GM19240 (cell line): ENCODE measurements at regions not wholly inside any gene's neighbourhood (a gene's known extent, or its start where the extent isn't known, plus 50 kb on each side); places are given as distances from the start of the nearest gene placed in this dataset.

Source experiments
- DNase-seq: peaks from one replicate; pipeline ENCODE4 v3.0.0; 2011; ENCODE audit warnings: low spot score; ENCODE audit not compliant: insufficient read length

DNA sequence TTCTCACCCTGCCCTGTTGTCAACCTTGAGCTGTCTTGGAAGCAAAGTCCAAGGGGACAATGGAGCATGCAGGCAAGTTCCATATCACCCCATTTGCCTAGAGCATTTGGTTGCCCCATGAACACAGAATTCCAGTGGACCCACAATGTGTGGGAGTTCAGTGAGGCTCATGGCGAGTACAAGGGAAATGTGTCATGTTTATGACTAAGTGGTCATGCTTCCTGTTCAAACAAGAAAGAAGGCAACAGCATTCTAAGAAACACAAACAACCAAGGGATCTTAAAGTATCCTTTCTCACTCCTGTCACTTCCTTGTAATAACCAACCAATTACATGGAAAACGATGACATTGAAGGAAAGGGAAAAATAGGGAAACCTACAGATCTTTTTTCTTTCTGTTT lies 513.0 kb downstream of the INHBA start:
- DNase-seq, result no peak

DNA sequence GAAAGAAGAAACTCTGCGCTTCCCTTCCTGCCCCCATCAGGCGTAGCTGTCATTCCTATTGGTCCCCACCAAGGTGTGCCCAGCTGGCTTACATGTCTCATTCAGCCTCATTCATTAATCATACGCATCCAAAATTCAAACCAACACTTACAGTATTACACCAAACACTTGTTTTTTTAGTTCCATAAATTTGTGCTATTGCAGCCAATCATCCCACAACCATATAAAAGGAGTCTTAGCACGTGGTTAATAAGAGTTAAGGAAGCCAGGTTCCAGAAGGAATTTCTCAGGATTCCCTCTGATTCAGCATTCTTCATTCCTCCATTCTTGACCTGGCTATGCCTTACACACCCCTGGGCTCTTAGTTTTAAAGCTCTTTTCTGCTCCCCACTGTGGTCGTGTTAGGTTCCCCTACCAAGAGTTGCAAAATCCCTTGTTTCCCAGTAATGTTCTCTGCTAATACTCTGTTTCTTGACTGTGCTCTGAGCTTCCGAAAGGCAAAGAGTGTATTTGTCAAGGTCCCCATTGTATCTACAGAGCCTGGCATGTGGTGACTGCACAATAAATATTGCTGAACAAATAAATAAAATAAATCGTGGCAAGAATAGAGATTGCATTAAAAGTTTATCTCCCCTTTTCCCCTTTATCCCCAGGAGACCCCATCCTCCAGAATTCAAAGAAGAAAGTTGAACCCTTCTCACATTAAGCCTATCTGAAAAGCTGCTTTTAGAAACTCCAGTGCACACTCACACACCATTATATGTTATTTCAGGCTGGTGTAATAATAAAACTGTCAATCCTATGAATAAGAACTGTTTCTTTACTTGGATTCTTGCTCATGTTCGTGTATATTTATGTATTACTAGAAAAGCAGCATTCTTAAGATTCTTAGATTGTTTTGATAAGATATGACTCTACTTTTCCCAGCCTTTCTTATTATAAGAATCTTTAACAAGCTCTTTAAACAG lies 514.4 kb downstream of the INHBA start:
- DNase-seq, result no peak

DNA sequence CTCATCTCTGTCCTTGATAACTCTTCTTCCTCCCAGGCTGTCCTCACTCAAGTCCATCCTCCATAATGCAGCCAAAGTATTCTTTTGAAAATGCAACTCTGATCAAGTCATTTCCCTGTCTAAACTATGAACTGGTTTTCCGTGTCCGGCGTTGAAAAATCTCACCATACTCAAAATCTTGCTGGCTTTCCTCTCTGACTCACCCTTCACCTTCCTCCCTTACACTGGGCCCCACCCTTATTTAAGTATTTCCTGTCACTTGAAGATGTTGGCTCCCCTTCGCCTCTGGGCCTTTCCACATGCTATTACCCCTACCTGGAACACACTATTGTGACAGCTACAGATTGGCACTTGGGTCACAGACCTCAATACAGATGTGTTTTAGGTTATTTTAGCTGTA lies 515.6 kb downstream of the INHBA start:
- DNase-seq, result no peak

DNA sequence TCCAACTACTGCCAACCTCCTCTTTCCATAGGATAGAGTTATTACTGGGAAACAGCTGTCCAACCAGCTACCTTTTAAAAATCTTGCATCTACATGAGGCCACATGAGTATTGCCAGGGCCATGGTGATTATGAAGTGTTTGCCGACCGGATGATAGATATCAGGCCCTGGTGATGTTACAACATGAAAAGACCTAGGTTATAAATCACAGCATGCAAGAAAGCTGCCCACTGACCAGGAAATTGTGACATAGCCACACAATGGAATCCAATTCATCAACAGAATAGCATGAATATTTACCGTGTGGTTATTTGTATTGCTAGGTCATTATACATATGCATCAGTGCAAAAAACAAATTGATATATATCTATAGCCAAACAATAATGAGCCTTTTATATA lies 517.0 kb downstream of the INHBA start:
- DNase-seq, result no peak

DNA sequence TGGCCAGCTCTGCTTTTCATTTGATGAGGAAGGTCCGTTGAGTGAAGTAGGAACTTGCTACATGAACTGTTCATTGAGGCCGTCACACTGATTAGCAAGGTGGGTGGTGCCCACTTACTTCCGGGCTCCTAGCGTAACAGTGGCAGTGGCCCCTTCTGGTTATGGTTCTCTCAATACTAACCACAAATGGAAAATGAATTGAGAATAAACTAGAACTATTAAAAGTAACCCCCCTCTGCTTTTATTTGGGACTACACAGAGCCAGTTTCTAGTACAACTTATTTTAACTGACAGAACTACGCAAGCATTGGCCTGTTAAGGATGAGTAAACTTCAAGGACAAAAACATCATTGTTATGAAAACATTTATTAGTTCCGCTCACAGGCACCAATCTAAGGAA lies 519.1 kb downstream of the INHBA start:
- no peak for DNase-seq

DNA sequence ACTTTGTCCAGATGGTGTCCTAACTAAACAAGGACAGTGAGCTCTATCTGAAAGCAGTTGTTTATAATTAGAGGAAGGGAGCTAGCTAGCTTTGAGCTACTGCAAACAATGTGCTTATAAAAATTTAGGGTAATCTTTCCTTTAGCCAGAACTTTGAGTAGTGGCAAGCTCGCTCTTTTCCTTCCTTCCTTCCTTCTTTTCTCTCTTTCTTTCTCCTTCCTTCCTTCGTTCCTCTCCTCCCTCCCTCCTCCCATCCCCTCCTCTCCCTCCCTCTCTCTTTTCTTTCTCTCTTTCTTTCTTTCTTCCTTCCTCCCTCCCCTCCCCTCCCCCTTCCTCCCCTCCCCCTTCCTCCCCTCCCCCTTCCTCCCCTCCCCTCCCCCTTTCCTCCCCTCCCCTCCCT lies 520.1 kb downstream of the INHBA start:
- no peak for DNase-seq

DNA sequence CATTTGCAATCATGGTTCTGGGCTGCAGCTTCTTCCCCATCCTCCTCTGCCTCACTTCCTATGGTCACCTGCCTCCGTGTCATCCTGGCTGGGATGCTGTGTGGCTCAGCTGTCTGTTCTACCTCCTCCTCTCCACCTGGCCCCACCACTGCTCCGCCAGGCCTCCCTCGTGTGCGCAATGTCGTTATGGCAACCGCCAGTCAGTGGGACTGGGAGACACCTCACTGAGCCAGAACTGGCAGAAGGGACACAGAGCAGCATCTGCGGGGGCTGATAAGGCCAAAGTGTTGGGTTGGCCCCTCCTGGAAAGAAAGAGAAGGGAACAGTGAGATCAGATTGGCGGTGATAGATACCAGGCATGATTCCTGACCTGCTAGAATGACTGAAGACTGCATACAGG lies 527.5 kb downstream of the INHBA start:
- no peak for DNase-seq

DNA sequence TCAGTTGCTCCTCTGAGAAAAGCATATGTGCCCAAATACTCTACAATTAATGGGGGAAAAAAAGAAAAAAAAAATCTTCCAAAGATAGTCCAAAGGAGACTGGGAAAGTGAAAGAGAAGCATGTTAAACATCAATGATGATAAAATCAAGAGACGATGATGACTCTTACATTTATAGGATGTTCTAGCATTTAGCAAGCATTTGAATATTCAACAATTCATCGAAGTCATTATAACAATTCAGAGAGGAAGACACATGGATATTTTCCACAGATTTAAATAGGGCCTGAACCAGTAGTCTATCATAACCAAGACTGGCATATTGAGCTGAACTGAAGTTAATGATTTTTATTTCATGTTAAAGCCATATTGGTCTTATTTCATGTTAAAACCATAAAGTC lies 528.4 kb downstream of the INHBA start:
- DNase-seq, result no peak

DNA sequence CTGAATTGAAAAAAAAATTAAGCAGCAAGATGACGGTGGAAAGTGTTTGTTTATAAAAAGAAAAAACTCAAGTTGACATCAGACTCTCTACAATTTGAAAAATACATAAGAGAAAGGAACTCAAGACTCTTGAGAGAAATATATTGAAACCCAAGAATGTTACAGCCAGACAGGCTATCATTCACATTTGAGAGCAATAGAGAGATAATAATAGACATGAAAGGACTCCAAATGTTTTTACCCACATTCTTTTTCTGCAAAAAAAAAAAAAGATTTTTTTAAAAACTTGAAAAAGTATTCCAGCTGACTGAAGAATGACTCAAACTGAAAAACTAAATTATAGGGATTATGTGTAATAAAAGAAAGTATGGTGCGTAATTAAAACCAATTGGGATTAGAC lies 532.4 kb downstream of the INHBA start:
- DNase-seq, result no peak

DNA sequence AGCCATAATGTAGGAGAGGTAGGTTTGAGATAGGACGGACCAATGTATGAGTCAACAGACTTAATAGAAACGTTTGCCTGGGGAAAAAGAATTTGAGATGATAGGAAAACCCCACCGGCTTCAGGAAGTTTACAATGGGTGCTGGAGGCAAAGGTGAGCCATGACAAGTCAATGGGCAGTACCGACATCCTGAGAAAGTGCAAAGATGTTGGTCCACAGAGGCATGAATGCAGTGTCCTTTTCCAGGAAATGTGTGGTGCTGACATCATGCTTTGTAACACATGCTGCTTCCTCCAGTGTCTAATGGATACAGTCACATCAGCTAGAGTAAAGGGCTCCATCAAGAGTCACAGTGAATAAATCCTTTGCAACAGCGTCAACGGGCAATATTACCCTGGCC lies 533.6 kb downstream of the INHBA start:
- no peak for DNase-seq

DNA sequence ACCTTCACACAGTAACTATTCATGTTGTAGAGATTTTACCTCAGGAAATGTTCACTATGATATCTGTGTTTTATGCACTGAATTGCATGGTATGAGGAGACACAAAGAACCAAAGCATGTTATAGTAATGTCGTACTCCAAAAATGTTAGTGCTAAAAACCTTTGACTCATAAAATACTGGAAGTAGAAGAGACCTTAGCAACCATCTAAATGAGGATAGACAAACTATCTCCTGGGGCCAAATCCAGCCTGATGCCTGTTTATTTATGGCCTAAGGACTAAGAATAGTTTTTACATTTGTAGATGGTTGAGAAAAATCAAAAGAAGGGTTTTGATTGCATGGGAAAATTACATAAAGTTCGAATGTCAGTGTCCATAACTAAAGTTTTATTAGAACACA lies 535.1 kb downstream of the INHBA start:
- DNase-seq, result no peak

DNA sequence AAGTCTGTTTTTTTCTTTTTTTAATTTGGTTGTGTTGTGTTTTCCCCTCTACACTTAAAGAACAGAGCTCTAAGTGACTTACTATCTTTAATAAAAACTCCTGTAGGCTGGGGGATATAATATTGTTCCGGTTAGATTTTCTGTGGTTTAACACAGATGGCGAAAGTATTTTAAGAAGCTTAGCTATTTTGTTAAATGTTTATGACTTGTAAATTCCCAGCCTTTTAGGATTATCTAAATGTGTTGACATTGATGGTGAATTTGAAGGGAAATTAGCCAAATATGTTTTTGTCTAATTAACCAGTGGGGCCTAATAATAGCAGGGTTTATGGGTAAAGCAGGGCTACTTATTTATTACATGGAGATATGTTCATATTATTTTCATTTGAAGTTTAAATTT lies 538.5 kb downstream of the INHBA start:
- no peak for DNase-seq

DNA sequence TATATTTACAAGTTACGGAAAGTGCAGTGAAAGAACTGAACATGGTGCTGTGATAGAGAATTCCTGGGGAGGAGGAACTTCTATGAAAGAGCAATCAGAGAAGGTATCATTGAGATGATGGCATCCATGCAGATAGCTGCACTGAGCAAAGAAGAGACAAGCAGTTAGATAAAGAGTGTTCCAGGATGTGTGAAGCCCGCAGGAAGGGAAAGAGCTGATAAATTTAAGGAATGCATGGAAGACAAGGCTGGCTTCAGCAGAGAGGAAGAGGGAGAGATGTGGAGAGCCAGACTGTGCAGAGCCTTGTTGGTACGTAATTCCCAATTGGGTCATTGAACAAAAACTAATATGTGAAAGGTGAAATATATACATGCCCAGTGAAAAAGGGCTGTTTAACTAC lies 538.9 kb downstream of the INHBA start:
- no peak for DNase-seq

DNA sequence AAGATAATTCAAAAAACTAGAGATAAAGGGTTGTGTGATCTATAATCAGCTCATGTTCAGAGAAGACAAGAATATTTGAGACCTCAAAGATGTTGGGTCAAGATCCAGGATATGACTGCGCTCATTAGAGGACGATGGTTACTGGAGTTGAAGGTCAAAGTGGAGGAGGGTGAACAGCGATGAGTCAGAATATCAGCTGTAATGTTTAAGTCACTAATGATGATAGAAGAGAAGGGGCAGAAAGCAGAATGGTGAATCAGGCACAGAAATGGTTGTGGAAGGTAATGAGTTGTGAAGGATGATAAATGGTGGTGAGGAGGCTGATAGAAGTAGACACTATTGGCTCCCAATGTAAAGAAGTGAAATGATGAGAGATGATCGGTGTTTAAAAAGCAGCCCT lies 540.3 kb downstream of the INHBA start:
- no peak for DNase-seq

DNA sequence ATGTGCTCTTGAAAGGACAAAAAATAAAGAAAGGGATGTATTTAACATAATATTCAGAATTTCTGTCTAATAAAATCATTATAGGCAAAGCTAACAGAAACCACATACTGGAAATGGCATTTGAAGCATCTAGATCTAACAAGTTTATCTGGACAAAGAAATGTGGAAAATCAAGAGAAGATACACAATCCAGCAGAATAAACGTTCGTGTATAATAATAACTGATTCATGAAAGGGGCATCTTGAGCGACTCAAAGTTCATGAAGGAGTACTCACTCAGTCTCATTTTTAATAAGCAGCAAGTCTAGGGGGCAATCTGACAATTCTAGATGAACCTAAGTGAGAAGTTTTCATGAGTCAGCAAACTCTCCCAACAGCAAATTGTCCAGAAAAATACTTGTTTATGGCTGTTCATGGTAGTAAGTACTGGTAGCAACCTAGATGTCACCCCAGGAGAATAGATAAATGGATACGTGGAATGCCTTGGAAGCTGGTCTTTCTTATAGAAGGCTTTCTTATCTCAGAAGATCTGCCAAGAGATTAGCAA lies 541.8 kb downstream of the INHBA start:
- no peak for DNase-seq

DNA sequence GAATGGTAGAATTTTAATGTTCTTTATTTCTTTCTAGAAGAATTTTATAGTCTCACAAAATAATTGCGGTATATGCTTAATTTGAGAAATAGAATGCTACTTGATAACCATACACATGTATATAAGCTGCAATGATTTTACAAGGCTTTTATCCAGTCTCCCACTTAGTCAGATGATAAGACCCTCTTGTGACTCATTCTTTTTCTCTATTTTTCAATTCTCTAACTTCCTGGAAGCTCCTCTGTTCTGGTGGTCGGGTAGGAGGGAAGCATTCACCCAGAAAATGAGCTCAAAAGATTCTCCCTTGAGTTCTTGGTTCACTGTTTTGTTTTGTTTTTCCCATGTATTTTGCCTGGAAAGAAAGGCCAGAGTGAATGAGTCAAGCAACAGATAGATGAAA lies 546.6 kb downstream of the INHBA start:
- DNase-seq, result no peak

DNA sequence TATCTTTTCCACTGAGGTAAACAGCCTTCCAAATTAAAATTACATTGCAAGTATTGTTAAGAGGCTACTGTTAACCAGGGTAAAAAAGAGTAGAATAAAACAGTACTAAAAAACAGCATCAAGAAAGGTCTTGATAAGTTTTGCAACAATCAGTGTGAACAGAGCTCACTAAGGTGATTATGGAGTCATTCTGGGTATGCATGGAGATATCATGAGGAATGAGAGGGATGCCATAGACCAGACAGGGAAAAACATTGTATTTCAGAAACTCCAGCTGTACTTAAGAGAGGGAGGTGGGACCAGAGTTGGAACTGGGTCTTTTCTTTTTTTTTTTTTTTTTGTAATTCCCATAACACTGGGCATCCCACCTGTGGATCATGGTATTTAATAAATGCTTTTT lies 549.6 kb downstream of the INHBA start:
- DNase-seq, result no peak

DNA sequence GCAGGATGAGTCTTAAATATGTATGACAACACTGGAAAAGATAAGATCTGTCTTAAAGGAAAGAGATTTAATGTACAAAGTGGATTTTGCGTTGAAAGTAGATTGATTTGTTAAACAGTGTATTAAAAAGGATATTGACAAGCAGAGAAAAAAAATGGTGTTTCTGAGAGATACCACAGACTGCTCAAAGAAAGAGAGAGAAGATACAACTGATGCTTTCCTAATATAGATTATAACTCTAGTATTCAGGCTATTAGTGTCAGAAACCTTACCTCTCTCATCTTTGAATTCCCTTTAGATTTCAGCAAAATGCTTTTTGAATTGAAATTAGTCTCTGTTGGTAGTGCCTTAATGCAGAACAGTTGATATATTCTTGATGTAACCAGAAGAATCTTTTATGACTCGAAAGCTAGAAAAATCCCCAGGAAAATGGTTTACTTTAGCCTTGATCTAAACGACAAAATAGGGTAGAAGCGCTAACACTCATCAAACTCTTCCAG lies 550.7 kb downstream of the INHBA start:
- DNase-seq, result no peak

DNA sequence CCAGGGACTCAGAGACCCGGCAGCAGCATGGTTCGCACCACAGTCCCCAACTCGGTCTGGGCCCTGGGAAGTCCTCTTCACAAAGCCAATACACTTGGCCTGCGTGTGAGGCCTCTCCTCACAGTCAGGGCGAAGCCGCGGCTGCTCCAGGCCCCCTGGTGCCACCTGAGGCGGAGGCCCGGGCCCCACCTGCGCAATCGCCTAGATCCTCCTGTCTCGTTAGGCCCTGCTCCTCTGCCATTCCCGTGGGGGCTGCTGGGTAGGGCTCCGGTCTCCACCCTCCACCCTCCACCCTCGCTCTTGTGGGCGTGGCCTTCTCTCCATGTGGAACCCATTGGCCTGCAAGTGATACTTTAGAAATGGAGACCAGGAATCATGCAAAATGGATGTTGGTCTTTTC lies 553.3 kb downstream of the INHBA start:
- DNase-seq, result no peak

DNA sequence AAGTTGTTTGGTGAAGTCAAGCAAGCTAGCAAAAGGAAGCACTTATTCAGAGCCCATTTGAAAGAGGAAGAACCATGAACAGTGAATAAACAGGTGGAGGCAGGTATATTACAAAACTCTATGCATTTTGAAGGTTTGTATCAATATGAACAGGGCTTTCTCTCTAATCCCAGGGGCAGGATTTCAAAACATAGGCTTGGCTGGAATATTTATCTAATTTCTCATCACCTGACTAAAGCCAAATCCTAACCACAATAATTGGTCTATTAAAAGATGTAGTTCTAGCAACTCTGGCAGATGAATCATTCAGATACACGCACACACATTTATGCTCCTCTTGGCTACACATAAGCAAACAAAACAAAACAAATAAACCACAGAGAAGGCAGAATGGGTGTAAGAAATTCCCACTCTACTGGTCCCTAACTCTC lies 554.4 kb downstream of the INHBA start:
- no peak for DNase-seq

DNA sequence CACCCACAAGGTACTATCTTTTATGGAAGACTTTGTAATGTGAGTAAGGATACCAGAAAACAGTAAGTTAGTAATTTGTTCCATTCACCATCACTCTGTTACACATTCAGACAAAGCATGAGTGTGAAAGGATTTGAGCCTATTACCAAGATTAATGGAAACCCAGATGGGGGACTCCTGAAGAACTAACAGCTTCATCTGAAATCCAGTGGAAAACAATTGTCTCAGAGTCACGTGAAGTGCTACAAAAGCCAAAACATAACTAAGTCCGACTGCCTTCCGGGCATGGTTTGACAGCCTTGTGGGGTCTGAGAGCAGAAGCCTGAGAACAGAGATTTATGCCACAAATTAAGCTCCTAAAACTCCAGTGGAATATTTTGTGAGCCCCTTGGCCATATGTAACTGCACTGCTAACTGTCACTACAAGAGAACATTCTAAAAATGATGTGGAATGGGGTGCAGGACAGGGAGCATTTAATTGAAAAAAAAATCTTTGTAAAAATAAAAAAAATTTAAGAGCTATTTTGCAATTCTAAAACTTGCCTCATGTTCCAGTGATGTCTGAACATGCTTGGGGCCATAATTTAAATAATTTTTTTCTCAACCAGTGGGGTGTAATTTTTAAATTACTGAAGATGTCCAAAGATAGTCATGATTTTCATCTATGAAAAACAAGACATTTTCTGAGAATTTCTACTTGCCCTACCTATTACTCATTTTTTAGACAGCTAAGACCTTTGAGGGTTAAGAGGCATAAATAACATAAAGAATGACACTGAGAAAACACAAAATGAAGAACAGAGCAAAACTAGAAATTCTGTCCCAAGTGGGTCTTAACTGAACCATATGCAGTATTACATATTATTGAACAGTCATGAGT lies 555.0 kb downstream of the INHBA start:
- DNase-seq, result no peak

DNA sequence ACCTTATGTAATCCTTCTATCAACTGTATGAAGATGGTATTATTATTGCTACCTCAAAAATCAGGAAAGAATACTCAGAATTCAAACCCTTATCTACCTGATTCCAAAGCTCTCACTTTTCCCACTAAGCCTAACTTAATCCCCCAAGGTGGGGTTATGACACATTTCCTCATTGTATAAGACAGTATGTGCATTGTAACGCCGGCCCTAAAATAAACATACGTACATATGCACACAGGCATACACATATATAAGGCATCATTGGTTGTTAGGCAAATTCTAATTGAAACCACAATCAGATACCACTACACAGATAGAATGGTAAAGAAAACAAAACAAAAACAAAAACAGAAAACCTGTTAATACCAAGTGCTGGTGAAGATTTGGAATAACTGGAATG lies 556.5 kb downstream of the INHBA start:
- no peak for DNase-seq
